ENCODE measurements at regions not wholly inside any gene's neighbourhood (a gene's known extent, or its start where the extent isn't known, plus 50 kb on each side); places are given as distances from the start of the nearest gene placed in this dataset.

DNA sequence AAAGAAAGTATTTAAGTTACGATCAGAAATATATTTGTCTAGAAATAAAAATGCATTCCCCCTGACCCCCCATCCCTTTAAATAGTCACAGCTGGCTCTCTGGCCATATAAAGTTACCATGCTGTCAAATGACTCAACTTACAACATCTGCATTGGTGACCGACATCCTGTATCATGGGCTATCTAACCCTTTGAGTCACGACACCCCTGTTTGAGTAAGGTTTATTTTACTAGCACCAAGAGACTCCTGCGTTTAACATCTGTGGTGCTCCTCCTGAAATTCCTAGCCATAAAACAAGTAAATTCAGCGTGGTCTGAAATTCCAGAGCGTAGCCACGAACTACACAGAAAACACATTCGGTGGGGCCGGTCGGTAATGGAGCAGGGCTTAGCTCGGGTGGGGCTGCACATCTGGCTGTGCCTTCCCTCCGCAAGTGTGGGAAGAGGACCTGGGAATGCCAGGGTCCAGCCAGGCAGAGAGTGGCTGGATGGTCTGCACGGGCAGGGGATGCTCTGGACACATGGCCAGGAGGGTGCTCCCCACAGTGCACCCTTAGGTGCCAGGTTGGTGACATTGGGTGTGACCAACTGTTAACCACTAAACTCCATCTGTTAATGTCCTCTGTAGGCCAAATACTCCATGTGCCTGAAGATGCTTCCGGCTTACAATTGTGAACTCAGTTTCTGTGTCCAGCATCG is 53.0 kb upstream of the CLDN14 start:
- DNase-seq (ENCODE audit: low read depth in 2 of 2), result no peak

DNA sequence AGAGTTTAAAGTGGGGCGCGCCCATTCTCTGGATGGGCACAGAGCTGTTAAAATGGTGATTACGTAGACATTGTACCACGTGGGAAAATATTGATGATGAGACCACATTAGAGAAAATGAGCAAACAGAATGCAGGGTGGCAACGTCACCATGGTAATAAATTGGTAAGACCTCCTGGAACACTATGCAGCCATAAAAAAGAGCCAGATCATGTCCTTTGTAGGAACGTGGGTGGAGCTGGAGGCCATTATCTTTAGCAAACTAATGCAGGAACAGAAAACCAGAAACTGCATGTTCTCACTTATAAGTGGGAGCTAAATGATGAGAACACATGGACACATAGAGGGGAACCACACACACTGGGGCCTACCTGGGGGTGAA is 53.5 kb upstream of the CLDN14 start:
- no peak for DNase-seq (ENCODE audit: low read depth in 2 of 2)

- no peak for DNase-seq (ENCODE audit: low read depth in 2 of 2)
Measured at GRCh38 chr21:36534656-36535055, 54.7 kb upstream of the CLDN14 start.

- no peak for DNase-seq (ENCODE audit: low read depth in 2 of 2)
Measured at GRCh38 chr21:36535618-36536241, 55.8 kb upstream of the CLDN14 start.

GRCh38 chr21:36538761-36539160 is 58.8 kb upstream of the CLDN14 start:
- no peak for DNase-seq (ENCODE audit: low read depth in 2 of 2)

DNA sequence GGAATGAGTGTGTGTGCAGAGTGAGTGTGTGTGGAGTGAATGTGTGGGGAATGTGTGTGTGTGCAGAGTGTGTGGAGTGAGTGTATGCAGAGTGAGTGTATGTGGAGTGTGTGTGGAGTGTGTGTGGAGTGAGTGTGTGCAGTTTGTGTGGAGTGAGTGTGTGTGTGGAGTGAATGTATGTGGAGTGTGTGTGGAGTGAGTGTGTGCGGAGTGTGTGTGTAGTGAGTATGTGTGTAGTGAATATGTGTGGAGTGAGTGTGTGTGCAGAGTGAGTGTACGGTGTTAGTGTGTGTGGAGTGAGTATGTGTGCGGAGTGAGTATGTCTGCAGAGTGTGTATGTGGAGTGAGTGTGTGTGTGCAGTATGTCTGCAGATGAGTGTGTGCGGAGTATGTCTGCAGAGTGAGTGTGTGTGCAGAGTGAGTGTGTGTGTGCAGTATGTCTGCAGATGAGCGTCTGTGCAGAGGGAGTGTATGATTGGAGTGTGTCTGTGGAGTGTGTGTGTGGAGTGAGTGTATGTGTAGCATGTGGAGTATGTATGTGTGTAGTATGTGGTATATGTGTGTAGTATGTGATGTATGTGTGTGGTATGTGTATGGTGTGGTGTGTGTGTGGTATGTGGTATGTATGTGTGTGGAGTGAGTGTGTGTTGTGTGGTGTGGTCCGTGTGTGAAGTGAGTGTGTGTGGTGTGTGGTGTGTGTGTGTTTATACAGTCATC is 59.7 kb upstream of the CLDN14 start:
- no peak for DNase-seq (ENCODE audit: low read depth in 2 of 2)

GRCh38 chr21:36540700-36541099 is 60.8 kb upstream of the CLDN14 start:
- DNase-seq (ENCODE audit: low read depth in 2 of 2), result no peak

DNA sequence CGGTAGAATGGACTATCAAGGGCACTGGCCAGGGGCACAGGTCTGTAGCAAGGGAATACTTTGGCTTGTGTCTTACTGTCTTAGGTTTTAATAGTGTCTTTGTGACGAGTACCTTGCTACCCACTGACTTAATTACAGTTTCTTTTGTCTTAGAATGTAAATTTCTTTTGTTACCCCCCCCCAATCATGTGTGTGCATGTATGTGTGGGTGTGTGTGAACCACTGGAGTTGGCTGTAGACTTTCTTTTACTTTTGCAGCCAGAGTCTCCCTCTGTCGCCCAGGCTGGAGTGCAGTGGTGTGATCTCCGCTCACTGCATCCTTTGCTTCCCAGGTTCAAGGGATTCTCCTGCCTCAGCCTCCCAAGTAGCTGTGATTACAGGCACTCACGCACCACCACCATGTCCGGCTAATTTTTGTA is 61.8 kb upstream of the CLDN14 start:
- DNase-seq (ENCODE audit: low read depth in 2 of 2), result no peak

DNA sequence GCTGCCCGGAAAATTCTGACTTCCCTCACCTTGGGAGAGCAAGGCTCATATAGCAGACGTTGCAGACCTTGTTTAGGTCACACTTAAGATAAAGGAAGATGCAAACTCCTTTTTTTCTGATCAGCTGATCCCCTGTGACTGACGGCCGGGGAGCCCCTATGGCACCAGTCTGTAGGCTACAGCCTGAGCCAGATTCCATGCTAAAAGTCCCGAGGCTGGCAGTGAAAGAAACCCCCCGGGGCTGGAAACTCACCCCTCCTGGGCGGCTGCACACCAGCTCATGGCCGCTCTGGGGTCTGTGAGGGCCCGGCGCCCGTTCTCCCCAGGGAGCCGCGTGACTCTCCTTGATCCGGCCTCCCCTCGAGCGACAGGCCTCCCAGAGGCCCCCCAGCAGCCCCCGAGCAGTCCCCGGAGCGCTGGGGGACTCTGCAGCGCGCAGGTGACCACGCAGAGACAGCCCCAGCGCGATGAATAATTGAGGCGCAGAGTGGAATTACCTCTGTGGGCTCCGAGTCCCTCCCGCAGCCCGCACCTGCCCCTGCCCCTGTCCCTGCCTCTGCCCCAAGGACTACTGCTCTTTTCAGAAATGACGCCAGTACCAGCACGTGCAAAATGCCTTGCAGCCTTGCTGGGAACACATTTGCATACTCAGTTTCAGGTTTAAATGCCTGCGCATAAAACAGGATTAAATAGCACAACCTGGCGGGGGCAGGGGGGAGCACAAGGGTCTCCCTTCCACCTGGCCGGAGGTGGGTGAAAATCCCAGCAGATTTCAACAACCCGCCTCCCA is 62.6 kb upstream of the CLDN14 start:
- no peak for DNase-seq (ENCODE audit: low read depth in 2 of 2)

DNA sequence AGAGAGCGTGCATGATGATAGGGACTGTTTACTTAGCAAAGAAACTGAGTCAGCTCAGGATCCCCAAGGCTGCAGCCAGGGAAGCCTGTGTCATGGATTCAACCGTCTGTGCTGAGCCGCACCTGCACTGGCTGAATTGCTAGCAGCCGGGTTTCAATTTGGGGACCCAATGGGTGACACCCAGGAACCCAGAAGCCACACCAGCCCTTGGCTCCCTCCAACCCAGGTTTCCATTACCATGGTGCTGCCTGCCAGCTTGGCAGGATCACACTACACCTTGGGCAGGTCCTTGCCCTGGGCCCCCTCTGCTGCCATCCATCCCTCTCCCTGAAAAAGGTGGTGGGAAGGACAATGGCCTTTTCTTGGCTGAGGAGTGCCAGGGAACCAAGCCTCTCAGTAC is 64.0 kb upstream of the CLDN14 start:
- no peak for DNase-seq (ENCODE audit: low read depth in 2 of 2)

DNA sequence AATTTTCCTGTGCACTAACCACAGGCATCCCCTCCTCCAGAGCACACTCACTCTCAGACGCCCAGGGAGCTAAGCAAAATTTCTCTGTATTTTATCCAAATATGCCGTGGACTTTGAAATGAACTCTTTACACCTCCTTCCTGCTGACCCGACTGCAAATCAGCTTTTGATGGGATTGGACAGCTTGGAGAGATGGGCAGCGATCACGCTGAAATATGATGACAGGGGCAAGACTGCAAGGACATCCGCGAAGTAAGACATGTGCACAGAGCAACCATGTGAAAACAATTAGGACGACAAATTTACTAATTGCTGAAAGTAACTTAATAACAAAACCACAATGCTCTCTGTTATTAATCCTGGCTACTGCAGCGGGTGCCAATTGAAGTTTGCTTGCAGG is 64.6 kb upstream of the CLDN14 start:
- DNase-seq (ENCODE audit: low read depth in 2 of 2), result no peak

- DNase-seq (ENCODE audit: low read depth in 2 of 2), result no peak
Measured at GRCh38 chr21:36545776-36546511, 66.0 kb upstream of the CLDN14 start.

GRCh38 chr21:36547464-36547863 is 67.5 kb upstream of the CLDN14 start:
- no peak for DNase-seq (ENCODE audit: low read depth in 2 of 2)

DNA sequence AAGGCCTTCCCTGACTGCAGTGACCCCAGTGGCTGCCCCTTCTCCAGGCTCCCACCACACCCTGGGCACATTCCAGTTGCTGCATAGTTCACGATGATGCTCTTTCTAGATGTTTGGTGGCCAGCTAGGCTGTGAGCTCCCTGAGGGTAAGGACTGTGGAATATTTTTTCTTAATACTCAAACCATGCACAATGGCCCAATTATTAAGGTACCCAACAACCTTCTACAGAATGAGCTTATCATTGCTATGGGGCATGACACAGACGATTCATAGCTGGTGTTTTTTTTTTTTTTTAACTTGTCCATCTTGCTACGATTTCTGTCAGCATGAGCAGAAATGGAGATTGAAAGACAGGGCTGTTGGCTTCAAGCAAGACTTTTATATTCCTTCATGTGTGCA is 68.9 kb upstream of the CLDN14 start:
- DNase-seq (ENCODE audit: low read depth in 2 of 2), result no peak

DNA sequence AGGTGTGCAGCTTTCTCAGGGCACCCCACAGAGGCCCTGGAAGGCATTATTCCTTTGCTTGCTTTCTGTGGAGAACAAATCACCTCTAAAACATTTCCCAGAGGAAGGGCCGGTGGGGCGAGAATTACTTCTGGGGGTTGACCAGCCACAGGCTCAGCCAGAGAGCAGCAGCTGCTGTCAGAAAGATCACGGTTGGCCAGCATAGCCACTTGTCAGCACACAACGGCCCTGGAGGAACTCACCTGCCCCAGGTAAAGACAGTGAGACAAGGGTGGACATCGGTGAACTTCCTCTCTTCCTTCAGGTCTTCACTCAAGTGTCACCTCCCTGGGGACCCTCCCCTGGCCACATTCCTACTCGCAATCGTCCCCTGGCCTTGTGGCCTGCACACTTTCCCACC is 69.5 kb upstream of the CLDN14 start:
- no peak for DNase-seq (ENCODE audit: low read depth in 2 of 2)

- no peak for DNase-seq (ENCODE audit: low read depth in 2 of 2)
Measured at GRCh38 chr21:36550761-36551160, 70.8 kb upstream of the CLDN14 start.

DNA sequence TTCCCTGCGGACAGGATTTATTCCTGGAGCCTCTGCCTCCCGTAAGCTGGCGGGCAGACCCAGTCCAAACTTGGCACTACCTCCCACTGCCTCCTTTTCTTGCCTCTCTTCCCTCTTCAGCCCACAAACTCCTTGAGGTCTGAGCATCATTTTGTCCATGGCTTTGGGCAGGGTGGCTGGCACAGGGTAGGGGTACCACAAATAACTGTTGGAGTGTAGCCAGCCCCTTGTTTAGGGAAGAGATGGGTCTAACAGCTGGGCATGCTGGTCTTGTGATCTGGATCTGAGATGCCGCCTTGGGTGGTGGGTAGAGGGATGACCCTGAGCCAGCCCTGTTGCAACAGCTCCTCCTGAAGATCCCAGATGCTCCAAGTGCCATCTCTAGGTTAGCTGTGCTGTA is 71.4 kb upstream of the CLDN14 start:
- DNase-seq (ENCODE audit: low read depth in 2 of 2), result no peak

- no peak for DNase-seq (ENCODE audit: low read depth in 2 of 2)
Measured at GRCh38 chr21:36551731-36552433, 72.0 kb upstream of the CLDN14 start.

GRCh38 chr21:36552434-36552785 is 72.5 kb upstream of the CLDN14 start:
- no peak for DNase-seq (ENCODE audit: low read depth in 2 of 2)

DNA sequence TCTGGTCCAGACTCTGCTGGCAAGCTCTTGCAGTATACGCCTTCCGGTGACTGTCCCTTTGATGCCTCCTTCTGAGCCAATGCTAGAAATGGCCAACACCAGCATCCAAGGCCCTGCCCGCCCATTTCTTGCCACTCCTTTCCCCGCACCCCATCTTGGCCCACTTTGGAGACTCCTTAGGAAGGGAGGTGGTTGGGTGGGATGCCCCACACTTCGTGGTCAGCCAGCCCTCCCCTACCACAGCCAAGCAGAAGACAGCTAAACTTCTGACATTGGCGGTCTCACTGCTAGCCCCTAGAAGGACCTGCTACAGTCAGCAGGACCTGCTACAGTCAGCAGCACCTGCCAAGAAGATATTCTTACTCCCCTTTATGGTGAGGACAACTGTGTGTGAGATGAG is 73.5 kb upstream of the CLDN14 start:
- no peak for DNase-seq (ENCODE audit: low read depth in 2 of 2)

All from stimulated activated CD8-positive, alpha-beta memory T cell treated with anti-CD3 and anti-CD28 coated beads, Interleukin-7, amount 100 ng/mL, for 4 hours (primary cell).